CD14-positive monocyte (primary cell): ENCODE measurements at regions not wholly inside any gene's neighbourhood (a gene's known extent, or its start where the extent isn't known, plus 50 kb on each side); places are given as distances from the start of the nearest gene placed in this dataset.

Source experiments
- DNase-seq, 3 donors: peaks; one replicate each; pipeline ENCODE4 v3.0.0-alpha.2; 2011 to 2022
- H2AFZ ChIP-seq: 2 replicates; pipeline ENCODE4 v1.6.0; 2012; ENCODE audit warnings: mild to moderate bottlenecking, low read depth, low read length, inconsistent platforms; ENCODE audit not compliant: insufficient read depth, poor library complexity, severe bottlenecking
- H3K27ac ChIP-seq, 2 donors: 1 replicate in 1 of 2; 2 replicates in 1 of 2; pipeline ENCODE4 v1.5.1; 2012 to 2013; ENCODE audit warnings: low read length in 2 of 2, control low read depth in 1 of 2, inconsistent platforms in 1 of 2, low read depth in 1 of 2, mild to moderate bottlenecking in 1 of 2
- H3K27me3 ChIP-seq, 2 donors: one replicate each; pipeline versions ENCODE4 v1.6.0 to v1.6.1; 2011 to 2013; ENCODE audit warnings: low read length in 2 of 2; ENCODE audit not compliant: control insufficient read depth in 2 of 2, insufficient read depth in 2 of 2
- H3K36me3 ChIP-seq, 2 donors: replicated peaks in 1 of 2; 1 replicate in 1 of 2; 2 replicates in 1 of 2; pipeline versions ENCODE4 v1.5.1 to v1.6.1; 2012 to 2013; ENCODE audit warnings: low read length in 2 of 2, control low read depth in 1 of 2, inconsistent platforms in 1 of 2, mild to moderate bottlenecking in 1 of 2; ENCODE audit not compliant: insufficient read depth in 2 of 2, control insufficient read depth in 1 of 2
- H3K4me1 ChIP-seq, 2 donors: 1 replicate in 1 of 2; 2 replicates in 1 of 2; pipeline versions ENCODE4 v1.5.1 to v1.6.1; 2012 to 2013; ENCODE audit warnings: low read length in 2 of 2, control low read depth in 1 of 2, inconsistent platforms in 1 of 2, mild to moderate bottlenecking in 1 of 2, moderate library complexity in 1 of 2; ENCODE audit not compliant: insufficient read depth in 2 of 2, control insufficient read depth in 1 of 2
- H3K4me2 ChIP-seq: replicated peaks from 2 replicates; pipeline ENCODE3; 2012; ENCODE audit warnings: low read length, moderate library complexity, mild to moderate bottlenecking; ENCODE audit not compliant: poor library complexity, severe bottlenecking; ENCODE audit errors: extremely low read depth
- H3K4me3 ChIP-seq, 3 experiments: fragments of 200-600 bp in 1 of 3; sonication (generic) in 1 of 3; replicated peaks in 1 of 3; 1 replicate in 2 of 3; 2 replicates in 1 of 3; pipeline ENCODE4 v1.5.1; 2011 to 2013; ENCODE audit warnings: low read length in 3 of 3, mild to moderate bottlenecking in 3 of 3, control low read depth in 2 of 3, low read depth in 2 of 3, inconsistent platforms in 1 of 3, moderate library complexity in 1 of 3
- H3K79me2 ChIP-seq: 2 replicates; pipeline ENCODE4 v1.6.0; 2012; ENCODE audit warnings: mild to moderate bottlenecking, control low read depth, inconsistent platforms, low read length, moderate library complexity; ENCODE audit not compliant: insufficient read depth
- H3K9ac ChIP-seq: 2 replicates; pipeline ENCODE4 v1.6.0; 2017; ENCODE audit warnings: low read length, mild to moderate bottlenecking; ENCODE audit not compliant: insufficient read depth, poor library complexity, severe bottlenecking
- H3K9me3 ChIP-seq, 2 donors: replicated peaks in 1 of 2; 1 replicate in 1 of 2; 2 replicates in 1 of 2; pipeline versions ENCODE4 v1.5.1 to v1.6.1; 2012 to 2013; ENCODE audit warnings: low read length in 2 of 2, control low read depth in 1 of 2; ENCODE audit not compliant: control insufficient read depth in 1 of 2, insufficient read depth in 1 of 2
- H4K20me1 ChIP-seq: 2 replicates; pipeline ENCODE4 v1.6.0; 2012; ENCODE audit warnings: mild to moderate bottlenecking, low read length, control low read depth, moderate library complexity; ENCODE audit not compliant: insufficient read depth
- H3K27ac Mint-ChIP-seq, 7 donors: one replicate each; pipeline ENCODE4 v1.8.0; 2020; ENCODE audit warnings: mild to moderate bottlenecking in 7 of 7, mixed read lengths in 7 of 7, moderate library complexity in 6 of 7, inconsistent platforms in 2 of 7
- H3K27me3 Mint-ChIP-seq, 3 donors: one replicate each; pipeline ENCODE4 v1.8.0; 2021 to 2022; ENCODE audit warnings: low read depth in 3 of 3, mild to moderate bottlenecking in 3 of 3, mixed read lengths in 3 of 3, moderate library complexity in 3 of 3, inconsistent platforms in 1 of 3
- H3K36me3 Mint-ChIP-seq, 2 donors: one replicate each; pipeline ENCODE4 v1.8.0; 2020; ENCODE audit warnings: mixed read lengths in 2 of 2, inconsistent platforms in 1 of 2, mild to moderate bottlenecking in 1 of 2
- H3K4me1 Mint-ChIP-seq: one replicate; pipeline ENCODE4 v1.8.0; 2020; ENCODE audit warnings: mild to moderate bottlenecking, mixed read lengths
- H3K4me3 Mint-ChIP-seq, 2 donors: one replicate each; pipeline ENCODE4 v1.8.0; 2020; ENCODE audit warnings: mild to moderate bottlenecking in 2 of 2, mixed read lengths in 2 of 2, moderate library complexity in 1 of 2
- H3K9me3 Mint-ChIP-seq, 7 donors: one replicate each; pipeline ENCODE4 v1.8.0; 2020 to 2022; ENCODE audit warnings: mixed read lengths in 7 of 7, mild to moderate bottlenecking in 6 of 7, moderate library complexity in 6 of 7, inconsistent platforms in 2 of 7
- CTCF ChIP-seq: fragments of 200-600 bp; IDR thresholded peaks from one replicate; pipeline ENCODE4 v1.8.0; 2022; ENCODE audit warnings: antibody characterized with exemption, mild to moderate bottlenecking
- whole genome bisulfite sequencing: methylation state at CpG from one replicate; pipeline ENCODE4 v1.1.5; 2013; ENCODE audit warnings: missing lambda C conversion rate; ENCODE audit not compliant: insufficient coverage; 5-methylcytosine and 5-hydroxymethylcytosine counted together
- intact Hi-C, 2 donors: fragments of 100-400 bp; cut with micrococcal nuclease; formaldehyde crosslinking; loops; one replicate each; pipeline versions ENCODE4 v1.15.0 to v1.15.1; 2023

DNA sequence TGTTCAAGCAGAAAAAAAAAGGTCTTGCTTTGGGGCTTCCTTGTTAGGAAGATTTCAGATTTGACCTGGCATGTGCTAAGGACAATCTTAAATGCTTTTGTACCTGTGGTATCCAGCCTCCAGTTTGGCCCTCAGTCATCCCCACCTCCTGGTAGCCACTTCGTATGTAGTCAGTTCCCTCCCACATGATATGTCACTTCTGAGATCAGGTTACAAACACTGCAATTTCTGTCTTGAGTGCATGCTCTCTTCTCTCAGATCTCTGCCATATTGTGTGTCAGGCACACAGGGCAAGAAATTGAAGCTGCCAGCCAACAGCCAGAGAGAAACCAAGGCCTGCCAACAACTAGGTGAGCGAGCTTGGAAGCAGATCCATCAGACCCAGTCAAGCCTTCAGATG, 60.3 kb upstream of the STARD13 start:
- no peaks in the 10 kb centered on the region for H3K9me3 ChIP-seq
- no CpG with 5 or more reads among the region's 2 CpGs for WGBS
- H3K27me3 ChIP-seq = no peaks in the 10 kb centered on the region
- Mint-ChIP-seq H3K27me3 (peaks cover 0 to 3% (median 0%) of the 10 kb centered on the region in 3 donors), H3K4me3 (no peak overlapping the region), H3K9me3 (no peaks in the 10 kb centered on the region), H3K36me3 (no peaks in the 10 kb centered on the region), H3K4me1 (peaks cover 31% of the 10 kb centered on the region), H3K27ac (peak overlapping the region in 1 of 7 donors; percentile 8)
- intact Hi-C loops = loop anchor here in 1 of 2 donors (5.0 kb wide), 1 partner anchor 386 kb away; no protein-coding TSS in a partner anchor
- no peak overlapping the region for H3K27ac ChIP-seq
- TF ChIP-seq CTCF = no peak
- H3K79me2 ChIP-seq = no peaks in the 10 kb centered on the region
- H3K36me3 ChIP-seq = no peaks in the 10 kb centered on the region
- H2AFZ ChIP-seq = no peak overlapping the region
- H4K20me1 ChIP-seq = no peaks in the 10 kb centered on the region
- H3K4me1 ChIP-seq = peaks cover 27 to 29% of the 10 kb centered on the region in 2 donors
- H3K4me2 ChIP-seq = no peak overlapping the region
- no peak for DNase-seq
- no peak overlapping the region for H3K9ac ChIP-seq
- H3K4me3 ChIP-seq = no peak overlapping the region

- H3K4me1 Mint-ChIP-seq = peaks cover 37% of the 10 kb centered on the region
- Histone ChIP-seq H3K27ac (no peak overlapping the region), H3K4me3 (no peak overlapping the region), H3K9ac (no peak overlapping the region), H3K9me3 (no peaks in the 10 kb centered on the region), H3K27me3 (no peaks in the 10 kb centered on the region), H3K36me3 (no peaks in the 10 kb centered on the region), H3K79me2 (no peaks in the 10 kb centered on the region), H4K20me1 (no peaks in the 10 kb centered on the region), H3K4me1 (peaks cover 27 to 36% of the 10 kb centered on the region in 2 donors), H3K4me2 (no peak overlapping the region), H2AFZ (no peak overlapping the region)
- DNase-seq = no peak
- intact Hi-C loops = loop anchor here in 1 of 2 donors (5.0 kb wide), 1 partner anchor 384 kb away; no protein-coding TSS in a partner anchor
- H3K27me3 Mint-ChIP-seq = peaks cover 0 to 3% (median 0%) of the 10 kb centered on the region in 3 donors
- H3K9me3 Mint-ChIP-seq = no peaks in the 10 kb centered on the region
- WGBS = 92% methylated on average over 3 of the region's 4 CpGs
- no peak for TF ChIP-seq CTCF
- H3K4me3 Mint-ChIP-seq = no peak overlapping the region
- peaks cover 0 to under 1% of the 10 kb centered on the region in 2 donors for H3K36me3 Mint-ChIP-seq
- no peak overlapping the region for H3K27ac Mint-ChIP-seq
Measured at GRCh38 chr13:33347861-33348260, 62.3 kb upstream of the STARD13 start.
